ENCODE measurements at regions not wholly inside any gene's neighbourhood (a gene's known extent, or its start where the extent isn't known, plus 50 kb on each side); places are given as distances from the start of the nearest gene placed in this dataset.

DNA sequence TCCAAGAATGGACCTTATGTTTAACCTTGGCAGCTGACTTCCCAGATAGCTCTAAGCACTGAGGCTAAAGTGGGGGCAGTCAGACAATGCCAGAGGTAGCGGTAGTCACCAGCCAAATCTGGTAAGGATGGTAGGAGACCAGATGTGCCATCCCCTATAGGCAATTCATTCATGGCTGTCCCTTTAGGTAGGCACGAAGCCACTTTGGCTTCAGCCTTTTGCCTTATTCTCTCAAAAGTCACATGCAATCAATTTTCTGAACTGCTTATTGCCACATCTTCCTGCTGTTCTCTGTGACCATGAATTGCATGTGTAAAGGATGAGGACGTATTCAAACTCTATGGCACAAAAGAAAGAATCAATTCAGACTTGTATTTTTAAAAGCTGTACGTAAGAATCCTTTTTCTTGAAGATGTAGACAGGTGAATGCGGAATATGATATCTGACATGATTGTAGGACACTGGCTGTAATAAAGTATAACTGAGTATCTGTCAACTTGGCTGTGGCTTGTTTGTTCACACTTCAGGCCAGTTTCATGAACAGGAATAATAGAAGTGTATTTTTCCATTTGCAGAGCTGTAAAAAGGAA lies 611.7 kb downstream of the NR2F1-AS1 start:
- TF ChIP-seq, protein P1, sequence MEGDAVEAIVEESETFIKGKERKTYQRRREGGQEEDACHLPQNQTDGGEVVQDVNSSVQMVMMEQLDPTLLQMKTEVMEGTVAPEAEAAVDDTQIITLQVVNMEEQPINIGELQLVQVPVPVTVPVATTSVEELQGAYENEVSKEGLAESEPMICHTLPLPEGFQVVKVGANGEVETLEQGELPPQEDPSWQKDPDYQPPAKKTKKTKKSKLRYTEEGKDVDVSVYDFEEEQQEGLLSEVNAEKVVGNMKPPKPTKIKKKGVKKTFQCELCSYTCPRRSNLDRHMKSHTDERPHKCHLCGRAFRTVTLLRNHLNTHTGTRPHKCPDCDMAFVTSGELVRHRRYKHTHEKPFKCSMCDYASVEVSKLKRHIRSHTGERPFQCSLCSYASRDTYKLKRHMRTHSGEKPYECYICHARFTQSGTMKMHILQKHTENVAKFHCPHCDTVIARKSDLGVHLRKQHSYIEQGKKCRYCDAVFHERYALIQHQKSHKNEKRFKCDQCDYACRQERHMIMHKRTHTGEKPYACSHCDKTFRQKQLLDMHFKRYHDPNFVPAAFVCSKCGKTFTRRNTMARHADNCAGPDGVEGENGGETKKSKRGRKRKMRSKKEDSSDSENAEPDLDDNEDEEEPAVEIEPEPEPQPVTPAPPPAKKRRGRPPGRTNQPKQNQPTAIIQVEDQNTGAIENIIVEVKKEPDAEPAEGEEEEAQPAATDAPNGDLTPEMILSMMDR (conservative IDR thresholded peaks at IDR 0.05): no peak
- TF ChIP-seq ZFX (IDR thresholded peaks at IDR 0.05): no peak
- no peak overlapping the region for H3K27ac ChIP-seq

DNA sequence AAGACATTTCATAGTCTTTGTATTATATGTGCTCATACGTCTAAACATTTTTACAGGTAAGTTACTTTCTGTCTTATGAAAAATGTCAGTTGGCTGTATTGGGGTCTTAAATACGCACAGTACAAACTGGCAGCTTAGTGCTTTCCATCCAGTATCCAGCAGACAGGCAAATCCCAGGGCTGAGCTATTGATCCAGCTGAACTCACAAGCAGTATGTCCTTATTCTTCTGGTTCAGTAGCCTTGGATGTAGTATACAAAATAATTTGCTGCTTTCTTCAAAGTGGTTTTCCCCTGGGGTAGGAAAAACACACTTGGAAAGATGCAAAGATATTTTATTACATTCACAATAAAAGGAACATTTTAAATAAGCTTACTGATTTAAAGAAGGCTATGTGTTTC lies 617.2 kb downstream of the NR2F1-AS1 start:
- TF ChIP-seq, protein P1 (conservative IDR thresholded peaks at IDR 0.05): no peak
- no peak for TF ChIP-seq ZFX (IDR thresholded peaks at IDR 0.05)
- H3K27ac ChIP-seq: no peak overlapping the region

DNA sequence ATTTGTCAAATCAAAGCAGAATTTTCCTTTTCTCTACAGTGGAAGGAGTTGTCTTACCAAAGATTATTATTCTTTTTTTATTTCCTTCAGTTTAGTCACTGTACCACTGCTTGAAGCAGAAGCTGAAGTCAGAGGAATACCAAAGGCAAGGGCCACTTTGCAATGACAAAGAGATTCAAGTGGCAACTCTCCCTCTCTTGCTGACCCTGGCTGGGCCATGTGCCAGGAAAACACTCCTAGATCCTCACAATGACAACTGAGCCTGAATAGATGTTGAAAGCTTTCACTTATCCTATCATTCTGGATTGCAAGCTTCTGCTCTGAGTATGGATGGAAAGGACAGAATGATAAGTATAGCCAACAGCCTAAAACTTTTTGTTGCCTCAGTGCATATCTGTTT lies 618.3 kb downstream of the NR2F1-AS1 start:
- H3K27ac ChIP-seq: no peak overlapping the region
- no peak for TF ChIP-seq ZFX (IDR thresholded peaks at IDR 0.05)
- TF ChIP-seq, protein P1 (conservative IDR thresholded peaks at IDR 0.05): no peak

- H3K27ac ChIP-seq: no peak overlapping the region
- TF ChIP-seq, protein P1 (conservative IDR thresholded peaks at IDR 0.05): no peak
- no peak for TF ChIP-seq ZFX (IDR thresholded peaks at IDR 0.05)
Observed at GRCh38 chr5:92956886-92957285, 624.1 kb downstream of the NR2F1-AS1 start.

DNA sequence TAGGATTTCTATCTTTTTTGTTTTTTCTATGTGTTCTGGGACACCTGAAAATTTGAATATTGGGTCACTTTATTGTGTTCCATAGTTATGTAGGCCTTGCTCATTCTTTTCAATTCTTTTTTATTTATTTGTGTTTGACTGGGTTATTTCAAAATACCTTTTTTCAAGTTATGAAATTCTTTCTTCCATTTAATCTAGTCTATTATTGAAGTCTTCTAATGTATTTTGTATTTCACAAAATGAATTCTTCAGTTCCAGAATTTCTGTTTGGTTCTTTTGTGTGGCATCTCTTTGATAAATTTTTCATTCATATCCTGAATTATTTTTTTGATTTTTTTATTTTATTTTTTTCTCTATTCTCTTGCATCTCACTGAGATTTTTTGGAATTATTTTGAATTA lies 628.8 kb downstream of the NR2F1-AS1 start:
- TF ChIP-seq ZFX (IDR thresholded peaks at IDR 0.05): no peak
- TF ChIP-seq, protein P1 (conservative IDR thresholded peaks at IDR 0.05): no peak
- H3K27ac ChIP-seq: no peak overlapping the region

- TF ChIP-seq, protein P1 (conservative IDR thresholded peaks at IDR 0.05): no peak
- no peak for TF ChIP-seq ZFX (IDR thresholded peaks at IDR 0.05)
- no peak overlapping the region for H3K27ac ChIP-seq
Observed at GRCh38 chr5:92951746-92952145, 629.3 kb downstream of the NR2F1-AS1 start.

DNA sequence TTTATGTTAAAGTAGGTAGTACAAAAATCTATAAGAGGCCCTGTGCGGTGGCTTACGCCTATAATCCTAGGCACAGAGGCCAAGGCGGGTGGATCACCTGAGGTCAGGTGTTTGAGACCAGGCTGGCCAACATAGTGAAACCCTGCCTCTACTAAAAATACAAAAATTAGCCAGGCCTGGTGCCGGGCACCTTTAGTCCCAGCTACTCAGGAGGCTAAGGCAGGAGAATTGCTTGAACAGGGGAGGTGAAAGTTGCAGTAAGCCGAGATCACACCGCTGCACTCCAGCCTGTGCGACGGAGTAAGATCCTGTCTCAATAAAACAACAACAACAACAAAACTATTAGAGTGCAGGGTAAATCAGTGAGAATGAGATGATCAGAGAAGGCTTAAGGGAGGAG lies 634.5 kb downstream of the NR2F1-AS1 start:
- TF ChIP-seq, protein P1 (conservative IDR thresholded peaks at IDR 0.05): no peak
- TF ChIP-seq ZFX (IDR thresholded peaks at IDR 0.05): no peak
- peak overlapping the region; percentile 87 for H3K27ac ChIP-seq
